K562 (cell line): ENCODE measurements at regions not wholly inside any gene's neighbourhood (a gene's known extent, or its start where the extent isn't known, plus 50 kb on each side); places are given as distances from the start of the nearest gene placed in this dataset.

Source experiments
- E2F8 ChIP-seq: fragments of 450-650 bp; IDR thresholded peaks from 2 replicates; pipeline ENCODE4 v1.7.1; 2018; ENCODE audit warnings: mild to moderate bottlenecking, low read depth; ENCODE audit not compliant: partially characterized antibody
- MAFF ChIP-seq: IDR thresholded peaks from 2 replicates; pipeline ENCODE4 v1.6.1; 2012; ENCODE audit warnings: low read length, improper control_type of control experiment
- MAFK ChIP-seq: IDR thresholded peaks from 2 replicates; pipeline ENCODE4 v1.6.1; 2011; ENCODE audit warnings: low read length, improper control_type of control experiment
- PTTG1 ChIP-seq: fragments of 450-650 bp; IDR thresholded peaks from 2 replicates; pipeline ENCODE4 v1.6.1; 2016; ENCODE audit warnings: low read depth, mild to moderate bottlenecking, missing genetic modification characterization, missing compliant biosample characterization
- RBM15 ChIP-seq: fragments of 200-400 bp; formaldehyde crosslinking; IDR thresholded peaks from 2 replicates; pipeline ENCODE4 v1.6.1; 2018; ENCODE audit warnings: mild to moderate bottlenecking, low read length, moderate library complexity; ENCODE audit not compliant: insufficient read depth
- TAL1 ChIP-seq: fragments of 450-650 bp; IDR thresholded peaks from 2 replicates; pipeline ENCODE4 v1.6.1; 2016; ENCODE audit warnings: mild to moderate bottlenecking
- THRB ChIP-seq: fragments of 450-650 bp; formaldehyde crosslinking; conservative IDR thresholded peaks from 2 replicates; pipeline ENCODE4 v1.4.0; 2022; ENCODE audit warnings: mild to moderate bottlenecking, missing genetic modification characterization
- TF ChIP-seq, protein P1 (sequence below): fragments of 250-450 bp; sonication (Bioruptor Pico); IDR thresholded peaks from 2 replicates; pipeline ENCODE4 v1.8.0; 2022; ENCODE audit warnings: inconsistent platforms, mild to moderate bottlenecking, moderate library complexity, borderline replicate concordance
- TF ChIP-seq, protein P2 (sequence below): fragments of 250-450 bp; sonication (Bioruptor Pico); IDR thresholded peaks from 2 replicates; pipeline ENCODE4 v1.6.1; 2021; ENCODE audit warnings: mild to moderate bottlenecking

GRCh38 chr12:58032156-58032555 is 90.8 kb downstream of the ATP23 start (continued):
- TF ChIP-seq, protein P1, sequence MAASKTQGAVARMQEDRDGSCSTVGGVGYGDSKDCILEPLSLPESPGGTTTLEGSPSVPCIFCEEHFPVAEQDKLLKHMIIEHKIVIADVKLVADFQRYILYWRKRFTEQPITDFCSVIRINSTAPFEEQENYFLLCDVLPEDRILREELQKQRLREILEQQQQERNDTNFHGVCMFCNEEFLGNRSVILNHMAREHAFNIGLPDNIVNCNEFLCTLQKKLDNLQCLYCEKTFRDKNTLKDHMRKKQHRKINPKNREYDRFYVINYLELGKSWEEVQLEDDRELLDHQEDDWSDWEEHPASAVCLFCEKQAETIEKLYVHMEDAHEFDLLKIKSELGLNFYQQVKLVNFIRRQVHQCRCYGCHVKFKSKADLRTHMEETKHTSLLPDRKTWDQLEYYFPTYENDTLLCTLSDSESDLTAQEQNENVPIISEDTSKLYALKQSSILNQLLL (CRISPR knock-in tag): no peak
- no peak for TF ChIP-seq E2F8
- TF ChIP-seq MAFK: no peak
- no peak for TF ChIP-seq THRB
- TF ChIP-seq MAFF: no peak
- no peak for TF ChIP-seq TAL1
- no peak for TF ChIP-seq RBM15
- no peak for TF ChIP-seq PTTG1 (tag)
- TF ChIP-seq, protein P2, sequence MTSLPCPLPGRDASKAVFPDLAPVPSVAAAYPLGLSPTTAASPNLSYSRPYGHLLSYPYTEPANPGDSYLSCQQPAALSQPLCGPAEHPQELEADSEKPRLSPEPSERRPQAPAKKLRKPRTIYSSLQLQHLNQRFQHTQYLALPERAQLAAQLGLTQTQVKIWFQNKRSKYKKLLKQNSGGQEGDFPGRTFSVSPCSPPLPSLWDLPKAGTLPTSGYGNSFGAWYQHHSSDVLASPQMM (CRISPR knock-in tag): no peak
- TF ChIP-seq, all 486 proteins: peak for 0
